Sigmoid colon (tissue), 3 donors: ENCODE measurements at regions not wholly inside any gene's neighbourhood (a gene's known extent, or its start where the extent isn't known, plus 50 kb on each side); places are given as distances from the start of the nearest gene placed in this dataset.

Source experiments
- CTCF ChIP-seq, 4 experiments: fragments of 450-650 bp in 3 of 4; fragments of 200-600 bp in 1 of 4; IDR thresholded peaks; one replicate each; pipeline ENCODE4 v1.5.1; 2016 to 2019; ENCODE audit warnings: antibody characterized with exemption in 4 of 4, mild to moderate bottlenecking in 3 of 4, moderate library complexity in 2 of 4
- POLR2A ChIP-seq, 2 donors: fragments of 450-650 bp; IDR thresholded peaks; one replicate each; pipeline ENCODE4 v1.6.1; 2016; ENCODE audit warnings: antibody characterized with exemption in 2 of 2, mild to moderate bottlenecking in 2 of 2, moderate library complexity in 2 of 2

- no peak for TF ChIP-seq CTCF (IDR thresholded peaks at IDR 0.05)
- TF ChIP-seq POLR2A (IDR thresholded peaks at IDR 0.05): no peak
Observed at GRCh38 chr9:60546406-60546805, 367.8 kb upstream of the SPATA31A5 start.
